Erythroblast (primary cell): ENCODE measurements at regions not wholly inside any gene's neighbourhood (a gene's known extent, or its start where the extent isn't known, plus 50 kb on each side); places are given as distances from the start of the nearest gene placed in this dataset.

Source experiments
- GATA1 ChIP-seq: IDR thresholded peaks from 2 replicates; pipeline ENCODE4 v1.6.1; 2011; ENCODE audit warnings: low read depth, mild to moderate bottlenecking, control low read depth, low read length, moderate library complexity
- POLR2A ChIP-seq: IDR thresholded peaks from 2 replicates; pipeline ENCODE4 v1.6.1; 2011; ENCODE audit warnings: mild to moderate bottlenecking, low read length

DNA sequence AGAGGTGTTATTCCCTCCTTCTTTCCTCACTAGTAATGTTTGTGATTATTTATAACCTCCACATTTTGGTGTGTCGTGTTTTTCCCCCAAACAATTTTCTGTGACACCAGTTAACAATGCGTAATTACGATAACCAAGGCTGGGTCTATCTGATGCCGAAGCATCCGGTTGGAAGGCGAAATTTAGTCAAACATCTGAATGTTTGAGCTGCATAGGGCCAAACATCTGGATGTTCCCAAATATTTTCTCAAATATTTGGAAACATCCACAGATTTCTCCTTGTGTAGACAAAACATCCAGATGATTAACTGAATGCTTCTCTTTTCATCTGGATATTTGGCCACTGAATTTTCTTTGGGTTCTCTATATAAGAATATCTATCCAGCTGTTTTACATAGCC lies 371.7 kb downstream of the NFIB start:
- TF ChIP-seq POLR2A (no peak), GATA1 (no peak)
